CD4-positive, alpha-beta T cell treated with Interleukin-6 for 4 hours (primary cell): ENCODE measurements at regions not wholly inside any gene's neighbourhood (a gene's known extent, or its start where the extent isn't known, plus 50 kb on each side); places are given as distances from the start of the nearest gene placed in this dataset.
A peak's percentile ranks its signal among the peaks of the same experiment; 100 is the strongest.

Experiments used
- DNase-seq: peaks from one replicate; pipeline ENCODE4 v3.0.0-alpha.2; 2020; ENCODE audit warnings: mixed read lengths

DNA sequence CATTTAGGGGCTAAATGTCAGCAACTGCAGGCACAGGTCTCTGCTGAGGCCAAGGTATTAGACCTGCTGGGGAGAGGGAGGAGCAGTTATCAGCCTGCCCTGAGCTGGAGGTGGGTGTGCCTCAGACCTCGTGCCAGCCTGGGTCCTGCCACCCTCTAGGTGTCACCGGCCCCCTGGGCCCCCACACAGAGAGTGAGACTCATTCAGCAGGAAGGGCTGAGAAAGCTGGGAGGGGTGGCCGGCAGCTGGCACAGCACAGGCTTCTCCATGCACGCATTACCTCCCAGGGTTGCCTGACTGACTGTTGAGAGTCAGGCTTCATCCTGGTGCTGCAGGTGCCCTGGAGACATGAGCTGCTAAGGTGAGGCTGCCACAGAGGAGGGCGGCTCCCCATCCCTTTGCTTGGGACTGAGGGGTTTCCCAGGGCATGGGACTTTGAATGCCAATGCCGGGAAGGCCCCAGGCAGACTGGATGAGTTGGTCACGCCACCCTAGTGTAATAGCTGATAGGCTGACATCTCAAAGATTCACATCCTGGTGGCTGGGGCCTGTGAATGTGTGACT lies 75.3 kb upstream of the C14orf180 start:
- no peak for DNase-seq

DNA sequence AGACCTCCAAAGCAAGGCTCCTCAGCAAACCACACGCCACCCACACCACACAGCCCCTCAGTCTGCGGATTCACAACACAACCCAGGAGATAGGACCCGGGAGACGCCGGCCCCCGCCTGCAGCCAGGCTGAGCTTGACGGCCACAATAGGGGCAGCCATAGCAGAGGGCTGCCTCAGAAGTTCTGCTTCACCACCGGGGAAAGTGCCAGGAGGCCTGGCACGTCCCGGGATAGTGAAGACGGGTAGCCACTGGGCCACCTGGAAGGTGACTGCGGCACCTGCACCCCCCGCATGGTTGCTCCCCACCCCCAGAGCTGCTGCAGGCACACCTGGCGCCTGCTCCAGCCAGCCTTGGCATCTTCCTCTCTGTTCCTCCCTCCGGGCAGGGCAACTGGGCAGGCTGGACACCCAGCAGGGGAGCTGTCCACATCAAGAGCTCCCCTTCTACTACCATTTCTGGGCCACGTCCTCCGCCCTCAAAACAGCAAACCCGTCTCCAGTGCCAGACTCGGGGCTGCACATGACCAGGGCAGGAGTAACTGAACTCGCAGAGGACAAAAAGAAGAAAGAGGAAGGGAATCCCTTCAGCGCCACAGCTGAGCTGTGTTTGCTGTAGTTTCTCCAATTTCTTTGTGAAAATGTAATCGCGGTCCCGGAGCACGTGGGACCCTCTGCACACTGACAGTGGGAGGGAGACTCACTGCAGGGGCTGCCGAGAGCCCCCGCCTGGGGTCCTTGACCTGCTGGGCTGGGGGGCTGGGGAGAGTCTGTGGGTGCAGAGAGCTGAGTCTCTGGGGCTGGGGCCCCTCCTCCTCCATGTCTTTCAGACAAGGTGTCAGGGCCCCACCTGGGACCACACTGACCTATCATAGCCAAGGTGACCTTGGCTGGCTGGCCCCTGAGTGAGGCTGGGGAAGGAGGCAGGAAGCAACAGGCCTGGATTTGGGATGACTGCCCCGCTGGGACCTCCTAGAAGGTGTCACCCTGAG lies 74.2 kb upstream of the C14orf180 start:
- DNase-seq = no peak

DNA sequence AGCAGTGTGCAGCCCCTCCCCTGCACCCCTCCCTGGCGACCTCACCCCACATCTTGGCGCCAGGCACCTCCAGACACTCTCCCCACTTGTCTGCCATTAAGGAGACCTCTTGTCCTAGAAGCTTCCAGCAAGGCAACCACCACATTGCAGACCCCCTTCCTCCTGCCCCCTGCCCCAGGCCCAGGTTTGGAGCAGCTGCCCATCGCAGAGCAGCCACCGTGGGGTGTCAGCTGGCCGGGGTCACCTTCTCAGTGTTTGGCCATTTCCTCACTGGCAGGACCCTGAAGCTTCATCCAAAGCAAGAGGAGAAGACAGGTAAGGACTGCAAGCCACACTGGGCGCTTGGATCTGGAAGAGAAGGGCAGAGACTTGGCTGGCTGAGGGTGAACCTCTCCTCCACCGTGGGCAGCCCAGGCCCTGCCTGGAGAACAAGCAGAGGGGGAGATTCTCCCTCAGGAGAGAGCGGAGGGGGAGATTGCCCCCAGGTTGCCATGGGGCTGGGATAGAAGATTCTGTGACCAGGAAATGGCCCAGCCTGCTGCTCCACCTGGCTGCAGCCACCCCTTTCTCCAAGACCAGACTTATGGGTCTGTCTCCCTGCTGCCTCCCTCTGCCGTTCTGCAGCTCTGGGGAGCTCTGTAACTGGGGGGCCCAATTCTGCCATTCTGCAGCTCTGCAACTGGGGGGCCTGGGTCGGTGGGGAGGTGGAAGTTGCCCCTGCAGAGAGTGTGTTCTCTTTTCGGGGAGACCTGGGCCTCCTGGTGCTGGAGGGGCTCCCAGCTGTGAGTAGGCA lies 72.9 kb upstream of the C14orf180 start:
- no peak for DNase-seq

DNA sequence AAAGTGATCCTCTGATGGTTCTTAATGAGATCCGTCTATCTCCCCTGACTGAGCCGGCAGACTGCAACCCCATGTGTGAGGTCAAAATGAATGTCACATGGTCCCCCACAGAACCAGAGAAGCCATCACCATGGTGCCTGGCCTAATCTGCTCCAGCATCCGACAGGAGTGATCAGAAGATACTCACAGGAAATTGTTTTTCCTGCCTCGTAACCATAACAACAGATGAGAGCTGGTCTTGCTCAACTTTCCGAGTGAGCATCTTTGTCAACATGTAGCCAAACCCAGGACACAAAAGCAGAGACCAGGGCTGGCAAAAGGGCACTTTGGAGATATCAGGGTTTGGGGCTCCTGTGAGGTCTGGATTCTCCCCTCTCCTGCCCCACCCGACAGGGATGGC lies 72.1 kb upstream of the C14orf180 start:
- no peak for DNase-seq

DNA sequence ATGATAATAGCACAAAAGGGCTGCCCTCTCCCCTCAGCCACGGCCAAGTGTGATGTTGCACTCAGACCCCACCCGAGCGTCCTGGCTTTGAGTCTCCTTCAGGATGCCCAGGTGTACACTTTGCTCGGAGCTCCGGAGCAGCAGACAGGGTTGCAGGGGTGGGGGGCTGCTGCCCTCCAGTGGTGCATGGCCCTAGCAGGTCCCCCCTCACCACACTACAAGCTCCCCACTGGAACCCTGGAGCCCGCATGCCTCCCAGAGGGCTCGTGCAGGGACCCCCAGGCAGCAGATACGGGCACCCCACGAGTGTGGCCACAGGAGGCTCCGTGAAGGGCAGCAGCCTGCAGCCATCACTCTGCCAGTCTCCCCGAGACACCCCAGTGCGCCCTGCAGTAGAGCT lies 69.9 kb upstream of the C14orf180 start:
- DNase-seq = peak; percentile 21

DNA sequence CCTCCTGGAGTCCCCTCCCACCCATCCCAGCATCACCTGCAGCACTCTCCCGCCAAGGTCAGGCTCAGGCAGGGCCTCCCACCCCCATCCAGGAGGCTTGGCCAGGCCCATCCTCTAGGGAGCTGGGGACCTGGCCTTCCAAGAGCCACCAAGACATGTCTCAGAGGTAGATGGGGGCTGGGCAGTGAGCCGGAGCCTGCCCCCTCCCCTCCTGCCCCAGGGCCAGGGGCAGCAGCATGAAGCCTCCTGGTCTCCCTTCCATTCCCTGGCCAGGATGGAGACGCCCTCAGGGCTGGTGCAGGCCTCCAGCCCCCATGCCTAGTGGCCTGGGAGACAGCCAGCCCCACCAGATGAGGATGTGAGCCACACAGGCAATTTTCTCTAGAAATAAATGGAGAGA lies 69.3 kb upstream of the C14orf180 start:
- no peak for DNase-seq

DNA sequence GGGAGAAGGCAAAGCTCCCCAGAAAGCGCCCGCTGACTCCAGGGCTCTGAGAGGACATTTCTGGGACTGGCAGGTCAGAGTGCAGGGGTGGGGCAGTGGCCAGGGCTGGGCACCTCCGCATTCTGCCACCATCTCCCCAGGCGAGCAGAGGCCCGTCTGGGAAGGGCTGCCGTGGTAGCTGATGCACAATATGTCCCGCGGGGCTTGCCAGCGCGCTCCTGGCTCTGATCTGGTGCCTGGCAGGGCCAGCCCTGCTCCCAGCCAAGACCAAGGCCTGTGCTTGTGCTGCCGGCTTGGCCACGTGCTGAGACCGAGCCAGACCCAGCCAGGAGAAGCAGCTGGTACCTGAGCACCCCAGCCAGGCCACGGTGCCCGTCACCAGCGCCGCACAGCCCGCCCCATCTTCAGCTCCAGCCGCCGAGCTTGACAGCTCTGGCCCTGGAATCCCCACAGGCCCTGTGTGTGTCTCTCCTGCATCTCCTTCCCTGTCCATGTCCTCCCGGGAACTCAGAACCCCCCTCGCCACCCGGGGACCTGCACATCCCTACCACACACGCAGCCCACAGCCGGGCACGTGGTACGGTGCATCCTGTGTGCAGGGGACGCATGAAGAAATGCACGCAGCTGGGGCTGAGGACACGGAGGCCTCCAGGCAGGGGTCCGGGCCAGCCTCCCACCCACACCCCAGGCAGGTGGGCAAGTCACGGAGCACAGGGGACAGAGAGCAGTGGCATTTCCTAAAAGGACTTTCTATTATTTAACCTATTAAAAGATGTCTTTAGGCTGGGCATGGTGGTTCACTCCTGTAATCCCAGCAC lies 68.6 kb upstream of the C14orf180 start:
- no peak for DNase-seq

DNA sequence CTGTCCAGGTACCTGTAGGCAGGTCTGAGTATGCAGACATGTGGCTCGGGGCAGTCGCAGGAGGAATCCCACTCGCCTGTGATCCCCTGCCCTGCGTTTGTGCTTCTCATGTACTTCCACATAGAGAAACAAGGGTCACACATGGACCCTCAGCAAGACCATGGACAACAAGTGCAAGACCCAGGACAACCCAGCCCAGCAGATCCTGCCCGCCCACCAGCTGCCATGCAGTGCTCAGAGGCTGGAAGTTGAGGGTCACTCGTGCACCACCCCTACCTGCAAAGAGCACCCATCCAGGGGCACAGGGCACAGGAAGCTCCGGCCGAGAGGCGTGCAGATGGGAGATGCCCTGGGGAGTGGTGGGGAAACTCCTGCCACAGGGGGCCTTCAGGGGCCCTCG lies 67.5 kb upstream of the C14orf180 start:
- DNase-seq = no peak

DNA sequence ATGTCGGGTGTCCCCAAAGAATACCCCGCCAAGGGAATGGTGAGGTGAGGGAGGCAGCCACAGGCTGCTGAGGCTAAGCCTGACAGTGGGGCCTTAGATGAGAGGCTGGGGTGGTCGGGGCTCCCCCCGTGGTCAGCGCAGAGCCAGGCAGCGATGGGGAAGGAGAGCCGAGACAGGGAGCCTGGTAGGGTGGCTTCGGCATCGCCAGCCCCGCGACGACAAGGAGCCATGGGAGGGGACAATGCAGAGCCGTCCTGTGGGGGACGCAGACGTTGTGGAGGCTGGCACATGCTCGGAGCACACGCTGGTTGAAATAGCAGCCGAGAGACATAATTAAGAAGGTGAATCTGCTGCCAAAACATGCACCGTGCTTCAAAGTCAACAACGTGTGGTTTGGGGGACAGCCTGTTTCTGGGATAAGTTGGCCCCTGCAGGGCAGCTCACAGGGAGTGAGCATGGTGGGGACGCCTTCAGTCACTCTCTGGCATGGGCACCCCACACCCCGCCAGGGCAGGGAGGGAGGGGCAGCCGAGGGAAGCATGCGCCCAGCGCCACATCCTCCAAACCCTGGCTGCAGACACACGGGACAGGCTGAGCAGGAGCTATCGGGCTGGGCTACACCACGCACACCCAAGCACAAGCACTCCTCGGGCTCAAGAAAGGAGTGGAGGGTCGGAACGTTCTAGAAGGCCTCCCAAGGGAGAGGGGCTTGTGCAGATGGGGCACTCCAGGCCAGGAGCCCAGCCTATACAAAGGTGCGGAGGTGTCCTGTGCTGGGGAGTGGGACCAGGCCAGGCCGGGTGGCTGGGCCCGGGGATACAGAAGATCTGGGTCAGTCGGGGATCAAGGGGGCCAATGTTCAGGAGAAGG lies 66.6 kb upstream of the C14orf180 start:
- no peak for DNase-seq

DNA sequence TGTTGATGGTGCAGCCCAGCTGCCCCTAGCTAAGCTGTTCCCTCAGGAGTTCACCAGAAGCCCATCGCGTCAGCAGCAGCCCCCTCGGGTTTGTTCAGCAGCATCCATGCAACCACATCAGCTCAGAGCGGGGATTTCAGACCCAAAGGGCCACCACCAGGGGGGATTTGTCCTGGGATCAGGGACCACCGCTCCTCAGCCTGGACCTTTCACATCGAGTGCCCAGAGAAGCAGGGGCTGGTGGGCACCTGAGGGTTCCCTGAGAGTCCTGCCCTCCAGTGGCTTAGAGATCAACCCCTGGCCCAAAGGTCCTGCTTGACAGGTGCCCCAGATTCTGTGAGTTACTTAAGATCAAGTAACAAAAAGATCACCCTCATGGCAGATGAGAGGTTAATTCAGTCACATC lies 65.9 kb upstream of the C14orf180 start:
- DNase-seq = no peak

DNA sequence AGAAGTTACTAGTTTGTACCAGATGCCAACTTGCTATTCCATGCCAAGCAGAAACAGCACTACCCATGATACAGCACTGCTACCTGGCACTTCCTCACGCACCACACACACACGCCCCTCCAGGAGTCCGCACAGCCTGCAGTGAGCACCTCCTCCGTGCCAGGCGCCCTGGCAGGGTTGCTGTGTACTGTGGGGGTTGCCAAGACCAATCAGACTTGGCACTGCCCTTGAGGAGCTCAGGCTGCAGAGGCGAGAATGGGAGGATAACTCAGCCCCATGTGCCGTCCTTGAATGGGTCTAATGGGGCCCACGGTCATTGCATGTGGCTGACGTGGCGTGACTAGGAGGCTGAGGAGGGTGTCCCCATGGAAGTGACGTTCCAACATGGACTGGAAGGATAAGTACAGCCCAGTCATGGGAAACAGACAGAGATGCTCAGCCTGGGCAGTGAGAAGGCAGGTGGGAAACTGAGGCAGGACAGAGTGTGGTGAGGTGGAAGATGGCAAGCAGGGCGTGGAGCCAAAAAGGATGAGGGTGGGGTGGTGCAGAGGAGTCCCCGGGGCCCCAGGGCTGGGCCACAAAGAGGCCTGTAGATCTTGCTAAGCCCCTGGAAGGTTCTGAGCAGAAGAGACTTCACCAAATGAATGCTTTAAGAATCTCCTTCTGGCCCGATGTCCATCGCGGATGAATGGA lies 65.3 kb upstream of the C14orf180 start:
- DNase-seq = no peak

DNA sequence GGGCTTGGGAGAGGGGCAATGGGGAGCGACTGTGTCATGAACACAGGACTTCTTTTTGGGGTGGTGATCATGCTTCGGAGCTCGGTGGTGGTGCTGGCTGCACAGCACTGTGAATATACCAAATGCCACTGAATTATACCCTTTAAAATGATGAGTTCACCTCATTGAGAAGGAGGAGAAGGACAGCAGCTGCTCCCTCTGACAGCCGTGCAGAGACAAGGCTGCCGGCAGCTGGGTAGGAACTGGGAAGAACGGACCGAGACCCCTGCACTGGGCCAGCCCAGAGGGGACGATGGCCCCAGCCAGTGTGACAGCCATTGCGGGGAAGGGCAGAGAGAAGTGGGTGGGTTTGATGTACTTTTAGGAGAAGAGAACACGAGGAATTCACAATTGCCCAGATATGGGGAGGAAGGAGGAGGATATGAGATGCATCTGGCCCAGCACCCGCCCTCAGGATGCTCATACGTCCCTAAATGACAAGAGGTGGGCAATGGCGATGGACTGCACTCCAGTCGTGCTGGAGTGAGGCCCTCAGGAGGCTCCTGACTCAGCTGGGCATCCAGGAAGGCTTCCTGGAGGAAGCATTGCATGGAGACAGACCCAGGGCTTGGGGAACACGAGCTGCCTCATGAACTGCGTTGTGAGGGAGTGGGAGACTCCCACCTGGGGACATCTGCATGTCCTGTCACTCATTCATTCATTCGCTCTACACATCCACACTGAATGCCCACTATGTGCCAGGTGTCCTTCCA lies 64.3 kb upstream of the C14orf180 start:
- no peak for DNase-seq

DNA sequence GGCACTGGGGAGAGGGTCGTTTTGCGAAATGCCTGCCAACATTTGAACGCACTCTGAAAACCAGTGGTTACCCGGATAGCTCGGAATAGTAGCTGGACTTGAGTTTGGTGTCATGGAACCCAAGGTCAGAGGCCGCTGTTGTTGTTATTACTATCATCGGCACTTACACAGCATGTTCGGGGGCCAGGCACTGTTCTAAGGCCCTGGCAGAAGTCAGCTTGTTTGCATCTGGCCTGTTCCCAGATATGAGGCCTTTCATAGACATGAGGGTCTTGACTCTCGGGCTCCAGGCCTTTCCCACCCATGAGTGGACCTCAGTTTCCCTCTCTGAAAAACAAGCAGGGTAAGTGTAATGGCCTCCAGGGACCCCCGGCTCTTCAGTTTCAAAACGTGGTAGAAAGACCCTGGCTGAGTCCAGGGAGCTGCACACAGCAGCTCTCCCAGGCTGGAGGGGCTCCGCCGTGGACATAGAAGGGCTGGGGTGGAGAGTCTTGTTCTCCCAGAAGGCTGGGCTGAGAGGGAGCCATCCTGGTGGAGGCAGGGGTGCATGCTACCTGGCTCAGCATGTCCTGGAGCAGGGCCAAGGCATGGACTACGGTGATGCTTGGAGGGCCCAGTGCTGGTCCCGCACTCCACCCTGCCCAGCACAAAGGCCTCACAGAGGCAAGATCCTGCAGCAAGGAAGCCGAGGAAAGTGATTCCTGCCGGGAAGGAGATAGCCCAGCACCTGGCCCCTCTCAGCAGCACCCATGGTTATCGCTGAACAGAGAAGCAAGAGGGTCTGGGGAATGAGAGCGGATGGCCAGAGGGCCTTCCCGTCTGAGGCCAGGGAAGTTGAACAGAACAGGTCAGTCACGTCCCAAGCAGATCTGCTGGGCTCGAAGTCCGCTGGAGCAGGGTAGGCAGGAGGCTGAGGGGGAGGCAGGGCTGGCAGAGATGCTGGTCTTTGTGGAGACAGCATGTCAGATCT lies 63.5 kb upstream of the C14orf180 start:
- no peak for DNase-seq

DNA sequence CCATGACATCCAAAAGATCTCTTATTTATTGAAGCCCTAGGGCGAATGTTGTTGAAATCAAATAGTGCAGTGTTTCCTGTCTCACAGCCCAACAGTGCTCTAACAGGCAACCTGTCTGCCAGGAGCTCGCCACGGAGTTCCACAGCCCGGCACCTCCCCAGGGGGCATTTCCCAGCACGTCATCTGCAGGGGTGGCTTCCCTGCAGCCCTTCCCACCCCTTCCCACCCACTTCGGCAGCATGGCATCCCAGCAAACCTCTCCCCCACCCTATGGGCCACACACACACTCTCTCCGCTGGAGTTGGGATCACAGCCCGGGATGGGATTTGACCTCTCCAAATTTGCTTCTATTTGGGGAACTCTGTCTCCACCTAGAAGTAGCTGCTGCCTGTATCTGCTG lies 62.7 kb upstream of the C14orf180 start:
- no peak for DNase-seq

DNA sequence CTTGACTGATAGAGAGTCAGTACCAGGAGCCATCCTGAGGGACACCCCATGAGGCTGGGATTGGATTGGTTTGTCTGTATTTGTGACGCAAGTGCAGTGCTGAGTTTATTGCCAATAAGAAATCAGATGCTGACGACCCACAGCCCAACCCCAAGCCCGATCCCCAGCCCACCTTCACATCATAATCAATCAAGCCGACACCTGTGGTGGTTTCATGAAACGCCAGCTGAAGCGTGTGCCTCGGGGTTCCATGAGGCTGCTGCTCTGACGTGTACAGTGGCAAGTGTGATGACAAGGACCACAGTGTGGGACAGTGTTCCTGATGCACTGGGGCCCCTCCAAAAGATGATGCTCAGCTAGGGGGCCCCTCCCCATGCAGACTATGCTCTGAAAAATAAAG lies 62.1 kb upstream of the C14orf180 start:
- no peak for DNase-seq

DNA sequence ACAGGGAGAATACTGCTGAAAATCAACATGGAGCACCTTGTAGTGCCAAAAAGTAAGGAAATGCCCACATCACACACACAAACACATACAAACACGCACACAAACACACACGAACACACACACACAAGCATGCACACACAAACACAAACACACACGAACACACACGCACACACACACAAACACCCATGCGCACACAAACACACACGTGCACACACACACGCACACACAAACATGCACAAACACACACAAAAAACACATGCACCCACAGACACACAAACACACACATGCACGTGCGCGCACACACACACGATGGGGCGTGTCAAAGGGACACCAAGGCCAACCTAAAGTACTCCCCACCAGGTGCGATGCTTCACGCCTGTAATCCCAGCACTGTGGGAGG lies 61.7 kb upstream of the C14orf180 start:
- DNase-seq = no peak

DNA sequence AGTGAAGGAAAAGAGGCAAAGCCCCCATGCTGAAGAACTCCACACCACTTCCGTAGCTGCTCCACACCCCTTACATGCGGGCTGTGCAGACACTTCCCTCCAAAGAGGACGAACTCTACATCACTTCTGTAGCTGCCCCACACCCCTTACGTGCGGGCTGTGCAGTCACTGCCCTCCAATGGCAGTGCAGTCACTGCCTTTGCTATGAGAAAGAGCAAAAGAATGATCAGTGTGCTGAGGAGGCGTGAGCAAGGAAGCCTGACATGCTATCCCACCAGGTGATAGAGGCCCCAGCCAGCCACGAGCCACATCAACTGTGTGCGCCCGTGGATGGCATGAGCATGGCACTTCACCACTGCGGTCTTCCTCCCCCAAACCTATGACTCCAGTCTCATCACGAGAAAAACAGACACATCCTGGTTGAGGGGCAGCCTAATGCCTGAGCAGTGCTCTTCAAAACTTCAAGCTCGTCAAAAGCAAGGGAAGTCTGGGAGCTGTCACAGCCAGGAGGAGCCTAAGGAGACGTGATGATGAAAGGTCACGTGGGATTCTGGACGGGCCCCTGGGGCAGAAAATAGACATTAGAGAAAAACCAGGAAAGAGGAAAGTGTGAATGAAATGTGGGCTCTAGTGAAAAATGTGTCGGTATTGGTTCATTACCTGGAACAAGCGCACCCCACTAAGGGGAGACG lies 60.8 kb upstream of the C14orf180 start:
- no peak for DNase-seq

DNA sequence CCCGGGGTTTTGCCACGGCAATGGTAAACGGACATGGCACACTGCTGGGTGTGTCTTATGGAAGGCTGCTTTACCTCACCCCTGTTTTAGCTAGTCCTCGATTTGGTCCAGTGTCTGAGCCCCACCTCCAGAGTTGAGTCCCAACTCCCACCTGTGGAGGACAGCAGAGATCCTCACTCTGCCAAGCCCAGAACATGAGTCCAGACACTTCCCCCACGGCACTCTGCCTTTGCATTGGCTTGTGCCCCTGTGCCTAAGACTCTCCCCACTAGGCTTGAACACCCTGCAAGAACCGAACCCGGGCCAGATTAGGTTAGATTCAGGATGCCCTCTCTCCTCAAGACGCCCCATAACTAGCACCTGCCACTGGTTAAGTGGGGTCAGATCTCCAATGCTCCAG lies 59.8 kb upstream of the C14orf180 start:
- no peak for DNase-seq
